K562 (cell line): ENCODE measurements at regions not wholly inside any gene's neighbourhood (a gene's known extent, or its start where the extent isn't known, plus 50 kb on each side); places are given as distances from the start of the nearest gene placed in this dataset.

ENCODE experiments used
- AFF4 ChIP-seq: sonication (generic); formaldehyde crosslinking; IDR thresholded peaks from 2 replicates; pipeline ENCODE4 v1.8.0; 2023; ENCODE audit warnings: mild to moderate bottlenecking, missing genetic modification reagents
- CCNT2 ChIP-seq: IDR thresholded peaks from 2 replicates; pipeline ENCODE4 v1.6.1; 2011; ENCODE audit warnings: borderline replicate concordance, low read depth, mild to moderate bottlenecking, moderate library complexity, mixed read lengths, low read length; ENCODE audit not compliant: insufficient read length; ENCODE audit errors: extremely low read depth
- CEBPB ChIP-seq: fragments of 450-650 bp; IDR thresholded peaks from 2 replicates; pipeline ENCODE4 v1.6.1; 2016; ENCODE audit warnings: missing genetic modification characterization, missing compliant biosample characterization
- CUX1 ChIP-seq: fragments of 200-800 bp; sonication (Bioruptor generic); IDR thresholded peaks from 2 replicates; pipeline ENCODE4 v1.6.1; 2016; ENCODE audit warnings: missing genetic modification characterization, missing compliant biosample characterization
- ETV1 ChIP-seq: fragments of 450-650 bp; conservative IDR thresholded peaks from 2 replicates; pipeline ENCODE4 v1.6.1; 2016; ENCODE audit warnings: missing genetic modification characterization, control low read depth, low read depth, missing compliant biosample characterization
- ETV6 ChIP-seq, 3 experiments: fragments of 150-350 bp in 1 of 3; sonication (generic) in 1 of 3; formaldehyde crosslinking in 1 of 3; IDR thresholded peaks; 2 replicates each; pipeline versions ENCODE4 v1.6.1 to v1.8.0; 2014 to 2022; ENCODE audit warnings: borderline replicate concordance in 2 of 3, low read depth in 2 of 3, antibody characterized with exemption in 1 of 3, low read length in 1 of 3, mild to moderate bottlenecking in 1 of 3, missing genetic modification reagents in 1 of 3
- PHF8 ChIP-seq: fragments of 200-600 bp; sonication (generic); IDR thresholded peaks from 2 replicates; pipeline ENCODE4 v1.6.1; 2012; ENCODE audit warnings: mixed run types, mild to moderate bottlenecking, inconsistent platforms, low read length, moderate library complexity, borderline replicate concordance
- PRMT5 ChIP-seq: sonication (generic); formaldehyde crosslinking; IDR thresholded peaks from 2 replicates; pipeline ENCODE4 v1.5.0; 2020; ENCODE audit warnings: missing genetic modification reagents
- RBM15 ChIP-seq: fragments of 200-400 bp; formaldehyde crosslinking; IDR thresholded peaks from 2 replicates; pipeline ENCODE4 v1.6.1; 2018; ENCODE audit warnings: mild to moderate bottlenecking, low read length, moderate library complexity; ENCODE audit not compliant: insufficient read depth
- SAFB ChIP-seq: fragments of 200-400 bp; formaldehyde crosslinking; IDR thresholded peaks from 2 replicates; pipeline ENCODE4 v1.6.1; 2017; ENCODE audit warnings: low read depth, low read length, borderline replicate concordance
- SLC30A9 ChIP-seq: fragments of 250-450 bp; sonication (Bioruptor Pico); IDR thresholded peaks from 2 replicates; pipeline ENCODE4 v1.8.0; 2022; ENCODE audit warnings: mild to moderate bottlenecking, moderate library complexity
- SMARCA4 ChIP-seq: fragments of 450-650 bp; IDR thresholded peaks from 2 replicates; pipeline ENCODE4 v1.6.1; 2016
- SMC3 ChIP-seq: conservative IDR thresholded peaks from 2 replicates; pipeline ENCODE4 v1.6.1; 2011; ENCODE audit warnings: low read depth, low read length, improper control_type of control experiment; ENCODE audit not compliant: insufficient read depth
- SNIP1 ChIP-seq: fragments of 450-650 bp; IDR thresholded peaks from 2 replicates; pipeline ENCODE4 v1.7.1; 2017; ENCODE audit warnings: low read depth, mild to moderate bottlenecking
- UBTF ChIP-seq, 2 experiments: IDR thresholded peaks; 2 replicates each; pipeline ENCODE4 v1.6.1; 2012; ENCODE audit warnings: improper control_type of control experiment in 2 of 2, low read depth in 2 of 2, low read length in 2 of 2, borderline replicate concordance in 1 of 2
- ZNF24 ChIP-seq: fragments of 450-650 bp; IDR thresholded peaks from 2 replicates; pipeline ENCODE4 v1.6.1; 2016

- TF ChIP-seq UBTF (IDR thresholded peaks at IDR 0.05; ENCODE audit: borderline replicate concordance in 1 of 2, low read depth in 2 of 2, low read length in 2 of 2) (no peak), PRMT5 (CRISPR knock-in tag) (no peak), CCNT2 (no peak), CEBPB (tag) (peak; percentile 99), ETV6 (IDR thresholded peaks at IDR 0.05; ENCODE audit: borderline replicate concordance in 1 of 2, low read depth in 2 of 2, low read length in 1 of 2) (no peak), ETV6 (CRISPR knock-in tag; IDR thresholded peaks at IDR 0.05; ENCODE audit: borderline replicate concordance) (no peak), RBM15 (no peak), SMARCA4 (no peak), ZNF24 (peak; percentile 36; the same call in 1 of the 2 replicates), ETV1 (tag) (no peak), PHF8 (no peak), SAFB (no peak), SNIP1 (no peak), SLC30A9 (CRISPR knock-in tag) (no peak), AFF4 (CRISPR knock-in tag) (no peak), CUX1 (CRISPR knock-in tag) (no peak), SMC3 (peak; percentile 48)
Measured at GRCh38 chr12:93127582-93128331, 198.7 kb upstream of the EEA1 start (continued).
